T-helper 9 cell (primary cell): ENCODE measurements at regions not wholly inside any gene's neighbourhood (a gene's known extent, or its start where the extent isn't known, plus 50 kb on each side); places are given as distances from the start of the nearest gene placed in this dataset.

ENCODE experiments used
- DNase-seq: peaks from one replicate; pipeline ENCODE4 v3.0.0-alpha.2; 2020

- DNase-seq: no peak
Measured at GRCh38 chr13:107906131-107906530, 309.2 kb downstream of the LIG4 start.

DNA sequence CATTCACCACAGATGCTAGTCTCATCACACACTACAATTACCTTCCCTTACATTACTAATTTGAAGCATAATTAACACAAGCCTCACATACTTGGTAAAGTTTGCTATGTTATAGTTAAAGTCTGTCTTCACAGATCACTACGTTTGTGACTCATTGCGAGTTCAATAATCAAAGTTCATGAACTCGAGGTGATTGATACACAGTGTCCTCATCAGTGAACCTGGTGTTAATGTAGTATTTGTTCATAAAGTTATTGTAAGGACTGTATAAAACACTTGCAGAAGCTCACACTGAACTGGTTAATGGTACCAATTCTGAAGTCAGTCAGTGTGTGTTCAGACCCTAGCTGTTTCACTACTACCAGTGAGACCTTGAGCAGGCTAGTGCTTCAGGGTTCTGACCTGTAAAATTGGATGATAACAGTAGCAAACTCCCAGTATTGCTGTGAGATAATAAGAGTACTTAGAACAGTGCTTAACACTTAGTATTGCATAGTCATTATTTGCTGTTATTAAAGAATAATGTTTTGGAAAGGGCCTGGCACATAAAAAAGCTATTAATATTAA lies 313.3 kb downstream of the LIG4 start:
- DNase-seq: no peak

DNA sequence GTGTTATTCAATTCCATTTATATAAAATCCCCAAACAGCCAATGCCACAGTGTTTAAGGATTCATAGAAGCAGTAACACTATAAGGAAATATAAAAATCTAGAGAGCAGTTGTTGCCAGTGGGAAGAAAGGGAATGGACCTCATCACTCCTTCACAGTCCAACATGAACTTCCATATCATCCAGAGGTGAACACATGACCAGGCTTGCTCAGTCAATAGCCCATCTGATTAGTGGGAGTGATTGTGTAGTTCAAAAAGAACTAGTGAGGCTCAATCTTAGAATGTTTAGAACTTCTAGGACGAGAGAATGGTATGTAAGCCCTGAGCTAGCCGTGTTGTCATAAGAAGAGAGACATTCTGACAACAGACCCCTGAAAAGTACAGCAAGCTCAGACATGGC lies 314.1 kb downstream of the LIG4 start:
- no peak for DNase-seq

DNA sequence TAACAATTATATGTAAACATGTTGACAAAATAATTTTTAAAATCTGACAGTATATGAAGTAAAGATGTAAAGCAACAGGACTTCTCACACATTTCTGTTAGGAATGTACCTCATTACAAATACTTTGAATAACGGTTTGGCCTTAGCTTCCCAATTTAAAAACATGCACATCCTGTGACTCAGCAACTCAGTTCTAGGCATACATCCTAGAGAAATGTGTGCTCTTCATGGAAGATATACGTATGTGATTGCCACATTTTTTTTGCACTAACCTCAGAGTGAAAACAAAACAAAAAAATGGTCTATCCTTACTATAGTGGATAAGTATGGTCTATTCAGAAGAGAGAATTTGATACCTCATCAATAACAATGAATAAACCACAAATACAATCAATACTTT lies 314.6 kb downstream of the LIG4 start:
- no peak for DNase-seq

DNA sequence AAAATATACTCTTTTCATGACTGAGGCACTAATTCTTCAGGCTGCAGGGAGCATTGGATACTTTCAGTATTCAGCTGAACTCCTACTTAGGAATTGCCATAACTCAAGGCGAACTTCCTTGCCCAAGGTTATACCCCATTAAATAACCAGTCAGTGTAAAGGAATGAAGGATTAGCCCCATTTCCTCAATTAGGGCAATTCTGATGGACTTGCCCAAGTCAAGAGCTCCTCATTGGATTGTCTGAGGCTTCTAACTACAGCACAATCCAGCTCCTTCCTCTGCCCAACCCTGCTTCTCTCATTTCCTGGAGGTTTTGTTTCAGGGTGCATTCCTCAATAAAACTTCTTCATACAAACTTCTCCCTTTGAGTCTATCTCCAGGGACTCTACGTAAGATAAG lies 329.2 kb downstream of the LIG4 start:
- no peak for DNase-seq

- no peak for DNase-seq
Measured at GRCh38 chr13:107884564-107884963, 330.8 kb downstream of the LIG4 start.

- no peak for DNase-seq
Measured at GRCh38 chr13:107883561-107884175, 331.7 kb downstream of the LIG4 start.

DNA sequence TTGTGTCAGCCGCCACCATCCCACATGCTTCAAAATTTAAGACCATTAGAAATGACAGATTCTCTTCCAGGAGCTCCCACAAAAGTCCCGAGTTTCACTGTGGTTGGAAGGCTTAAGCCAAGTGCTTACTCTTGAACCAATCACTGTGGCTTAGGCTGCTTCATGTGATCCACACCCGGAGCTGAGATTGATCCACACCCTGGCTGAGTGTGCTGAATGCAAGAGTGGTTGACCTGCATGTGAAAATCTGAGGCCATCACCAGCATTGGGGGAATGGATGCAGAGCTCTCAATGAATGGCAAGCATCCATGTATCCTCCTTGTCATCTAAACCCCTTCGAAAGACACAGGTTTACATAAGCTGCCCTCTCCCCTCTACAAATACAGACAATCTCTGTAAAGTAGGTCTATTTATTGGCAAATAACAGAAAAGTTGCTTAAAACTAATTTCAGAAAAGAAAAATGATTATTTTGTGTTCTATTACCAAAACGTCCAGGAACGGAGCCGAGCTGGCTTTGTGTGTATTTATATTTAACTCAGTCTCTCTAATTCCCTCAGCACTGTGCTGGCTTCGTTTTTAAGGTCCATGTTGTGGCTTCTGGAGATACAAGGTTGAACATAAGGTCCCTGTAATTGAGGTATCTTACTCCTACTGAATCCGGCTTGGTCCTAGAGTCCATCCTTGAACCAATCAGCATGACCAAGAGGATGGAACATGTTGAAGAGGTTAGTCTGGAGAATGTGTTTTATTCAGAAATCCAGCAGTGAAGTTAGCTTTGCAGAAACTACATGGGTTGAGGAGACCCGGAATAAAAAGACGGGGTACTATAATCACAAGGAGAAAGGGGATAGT lies 332.4 kb downstream of the LIG4 start:
- no peak for DNase-seq

DNA sequence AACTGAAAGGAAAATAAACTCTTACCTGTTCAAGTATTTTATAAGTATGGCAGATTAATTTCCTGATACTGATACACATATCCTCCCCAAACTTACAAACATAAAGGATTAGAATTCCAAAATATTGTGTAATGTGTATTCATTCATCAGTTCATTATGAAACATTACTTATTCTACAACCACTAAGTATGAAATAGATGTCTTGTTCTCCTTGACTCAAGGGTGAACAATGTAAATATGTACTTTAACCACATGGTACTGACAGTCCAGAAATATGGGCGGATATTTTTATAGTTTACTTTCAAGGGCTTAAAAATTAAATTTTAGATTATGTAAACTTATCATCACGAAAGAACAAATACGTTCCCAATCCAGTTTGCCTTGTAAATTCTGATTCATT lies 334.0 kb downstream of the LIG4 start:
- no peak for DNase-seq

DNA sequence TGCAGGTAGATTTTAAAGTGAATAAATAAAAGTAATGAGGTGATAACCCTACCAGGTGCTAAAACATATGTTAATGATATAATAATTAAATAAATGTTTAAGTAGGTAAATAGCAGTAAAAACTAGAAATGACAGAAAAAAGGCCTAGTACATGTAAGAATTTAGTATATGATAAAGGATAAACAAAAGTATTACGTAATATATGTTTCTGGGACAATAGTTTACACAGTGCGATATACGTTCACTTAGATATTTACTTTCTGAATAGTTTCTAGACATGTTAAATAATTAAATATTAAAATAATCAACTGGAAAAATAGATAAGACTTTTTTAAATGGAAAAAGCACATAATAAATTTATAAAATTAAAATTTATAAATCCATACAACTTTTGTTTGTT lies 340.9 kb downstream of the LIG4 start:
- no peak for DNase-seq

- no peak for DNase-seq
Measured at GRCh38 chr13:107873926-107874325, 341.4 kb downstream of the LIG4 start.

DNA sequence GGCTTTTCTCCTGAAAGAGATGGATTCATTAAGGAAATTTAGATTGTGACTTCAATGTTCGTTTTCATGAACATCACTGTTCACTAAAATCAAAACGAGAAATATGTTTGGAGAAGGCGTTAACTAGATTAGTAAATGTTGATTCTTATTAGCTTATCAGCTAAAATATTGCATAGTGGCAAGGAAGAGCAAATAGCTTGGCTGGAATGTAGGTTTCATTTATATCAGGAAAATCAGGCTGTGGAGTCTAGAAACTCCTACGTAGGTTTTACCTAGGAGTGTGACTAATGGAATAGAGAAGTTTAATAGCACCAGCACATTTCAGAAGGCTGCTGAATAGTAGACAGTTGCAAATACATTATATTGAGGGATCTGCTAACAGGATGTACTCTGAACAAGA lies 344.9 kb downstream of the LIG4 start:
- no peak for DNase-seq

- no peak for DNase-seq
Measured at GRCh38 chr13:107867701-107868661, 347.4 kb downstream of the LIG4 start.

GRCh38 chr13:107866941-107867623 lies 348.3 kb downstream of the LIG4 start:
- DNase-seq: no peak

GRCh38 chr13:107866032-107866940 lies 349.1 kb downstream of the LIG4 start:
- no peak for DNase-seq

DNA sequence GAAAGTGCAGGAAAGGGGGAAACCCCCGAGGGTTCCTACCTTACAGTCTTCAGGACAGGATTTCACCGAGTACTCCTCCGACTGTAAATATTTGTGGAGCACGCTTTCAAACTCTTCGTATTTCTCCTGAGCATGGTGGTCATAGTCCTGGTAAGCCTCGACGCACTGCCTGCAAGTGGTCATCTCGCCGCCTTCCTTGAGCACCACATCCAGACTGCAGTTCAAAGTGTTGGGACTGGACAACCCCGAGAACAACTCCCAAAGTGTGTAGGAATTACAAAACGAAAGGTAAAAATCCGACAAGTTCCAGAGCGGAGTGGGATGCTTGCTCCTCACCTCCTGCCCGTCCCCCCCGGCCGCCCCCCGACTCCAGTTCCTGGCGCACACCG lies 349.7 kb downstream of the LIG4 start:
- DNase-seq: no peak

GRCh38 chr13:107865318-107865575 lies 350.1 kb downstream of the LIG4 start:
- DNase-seq: no peak

DNA sequence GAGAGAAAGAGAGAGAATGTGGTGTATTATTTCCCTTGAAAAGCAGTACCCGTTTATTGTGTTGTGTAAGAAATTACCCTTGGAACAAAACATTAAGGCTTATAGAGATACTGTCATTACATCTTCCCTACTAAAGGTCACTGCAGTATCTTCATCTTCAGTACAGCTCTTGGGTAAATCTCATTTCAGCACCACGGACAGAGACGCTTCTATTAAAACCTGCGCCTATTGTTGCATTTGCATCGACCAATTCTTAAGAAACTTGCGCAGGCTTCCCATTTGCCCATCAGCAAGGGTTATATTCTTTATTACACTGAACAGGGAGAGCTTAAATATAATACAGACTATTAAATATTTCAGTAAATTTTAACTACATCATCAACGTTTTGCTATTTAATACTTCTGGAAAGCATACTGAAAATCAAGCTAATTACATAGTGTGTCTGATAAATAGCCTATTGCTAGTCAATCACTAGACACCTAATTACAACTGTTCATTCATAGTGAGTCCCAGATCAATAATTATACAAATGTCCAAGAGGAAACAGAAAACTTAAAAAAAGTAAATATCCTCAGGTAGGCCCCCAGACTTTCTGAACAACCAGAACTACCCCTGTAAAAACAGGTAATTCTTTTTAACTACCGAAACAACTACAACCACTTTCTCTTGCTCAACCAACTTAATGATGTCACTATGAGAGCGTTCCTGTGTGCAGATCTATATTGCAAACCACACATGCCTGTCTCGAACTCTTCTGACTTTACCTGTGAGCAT lies 350.6 kb downstream of the LIG4 start:
- DNase-seq: no peak

GRCh38 chr13:107860284-107860683 lies 355.1 kb downstream of the LIG4 start:
- no peak for DNase-seq

- no peak for DNase-seq
Measured at GRCh38 chr13:107854880-107855279, 360.5 kb downstream of the LIG4 start.

- no peak for DNase-seq
Measured at GRCh38 chr13:107852072-107852471, 363.3 kb downstream of the LIG4 start.
